Retinal pigment epithelial cell (primary cell): ENCODE measurements at regions not wholly inside any gene's neighbourhood (a gene's known extent, or its start where the extent isn't known, plus 50 kb on each side); places are given as distances from the start of the nearest gene placed in this dataset.
"Not testable (repeated sequence)": the region's sequence is repeated elsewhere in the genome, so short reads cannot be mapped to it uniquely, and the experiment has no call there.

ENCODE experiments used
- DNase-seq: peaks from one replicate; pipeline ENCODE4 v3.0.0-alpha.2; 2010; ENCODE audit warnings: low read depth
- H3K4me3 ChIP-seq: 2 replicates; pipeline ENCODE4 v1.5.1; 2011; ENCODE audit warnings: mild to moderate bottlenecking, low read length, control low read depth, moderate library complexity
- TF ChIP-seq, protein P1 (sequence below): conservative IDR thresholded peaks from 2 replicates; pipeline ENCODE4 v1.5.1; 2011; ENCODE audit warnings: low read depth, low read length, control low read depth, inconsistent platforms

DNA sequence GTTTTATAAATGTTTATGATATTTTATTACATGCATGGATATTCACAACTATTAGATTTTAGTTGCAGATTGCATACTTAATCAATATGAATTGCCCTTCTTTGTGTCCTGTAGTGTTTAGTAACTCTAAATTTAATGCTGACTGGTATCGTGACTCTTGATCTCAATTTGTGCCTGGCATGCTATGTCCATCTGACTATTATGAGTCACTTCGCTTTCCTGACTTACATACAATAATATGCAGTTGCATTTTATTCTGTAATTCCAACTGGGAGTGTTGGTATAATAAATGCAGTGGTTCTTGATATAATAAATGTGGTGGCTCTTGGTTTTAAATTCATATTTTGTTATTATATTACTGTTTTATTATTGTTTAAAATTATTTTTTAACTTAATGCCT lies 277.5 kb downstream of the LIG4 start:
- TF ChIP-seq, protein P1, sequence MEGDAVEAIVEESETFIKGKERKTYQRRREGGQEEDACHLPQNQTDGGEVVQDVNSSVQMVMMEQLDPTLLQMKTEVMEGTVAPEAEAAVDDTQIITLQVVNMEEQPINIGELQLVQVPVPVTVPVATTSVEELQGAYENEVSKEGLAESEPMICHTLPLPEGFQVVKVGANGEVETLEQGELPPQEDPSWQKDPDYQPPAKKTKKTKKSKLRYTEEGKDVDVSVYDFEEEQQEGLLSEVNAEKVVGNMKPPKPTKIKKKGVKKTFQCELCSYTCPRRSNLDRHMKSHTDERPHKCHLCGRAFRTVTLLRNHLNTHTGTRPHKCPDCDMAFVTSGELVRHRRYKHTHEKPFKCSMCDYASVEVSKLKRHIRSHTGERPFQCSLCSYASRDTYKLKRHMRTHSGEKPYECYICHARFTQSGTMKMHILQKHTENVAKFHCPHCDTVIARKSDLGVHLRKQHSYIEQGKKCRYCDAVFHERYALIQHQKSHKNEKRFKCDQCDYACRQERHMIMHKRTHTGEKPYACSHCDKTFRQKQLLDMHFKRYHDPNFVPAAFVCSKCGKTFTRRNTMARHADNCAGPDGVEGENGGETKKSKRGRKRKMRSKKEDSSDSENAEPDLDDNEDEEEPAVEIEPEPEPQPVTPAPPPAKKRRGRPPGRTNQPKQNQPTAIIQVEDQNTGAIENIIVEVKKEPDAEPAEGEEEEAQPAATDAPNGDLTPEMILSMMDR = no peak
- no peak for DNase-seq
- no peak overlapping the region for H3K4me3 ChIP-seq

DNA sequence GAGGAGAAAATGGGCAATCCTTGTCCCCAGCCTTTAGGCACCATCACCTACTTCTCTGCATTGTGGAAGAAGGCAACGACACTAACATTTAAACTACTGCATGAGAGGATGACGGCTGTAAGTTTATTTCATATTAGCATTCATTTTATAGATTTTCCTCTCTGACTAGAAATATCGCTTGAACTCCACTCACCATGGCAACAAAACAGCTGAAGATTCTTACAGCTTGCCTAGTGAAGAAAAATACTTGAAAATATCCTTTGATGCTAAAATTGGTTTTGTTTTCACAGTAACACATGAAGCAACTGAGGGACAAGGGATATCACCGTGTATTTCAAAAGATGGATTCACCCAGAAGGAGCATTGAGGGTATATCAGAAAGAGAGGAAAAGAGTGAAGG lies 284.3 kb downstream of the LIG4 start:
- TF ChIP-seq, protein P1 = no peak
- H3K4me3 ChIP-seq = no peak overlapping the region
- no peak for DNase-seq

DNA sequence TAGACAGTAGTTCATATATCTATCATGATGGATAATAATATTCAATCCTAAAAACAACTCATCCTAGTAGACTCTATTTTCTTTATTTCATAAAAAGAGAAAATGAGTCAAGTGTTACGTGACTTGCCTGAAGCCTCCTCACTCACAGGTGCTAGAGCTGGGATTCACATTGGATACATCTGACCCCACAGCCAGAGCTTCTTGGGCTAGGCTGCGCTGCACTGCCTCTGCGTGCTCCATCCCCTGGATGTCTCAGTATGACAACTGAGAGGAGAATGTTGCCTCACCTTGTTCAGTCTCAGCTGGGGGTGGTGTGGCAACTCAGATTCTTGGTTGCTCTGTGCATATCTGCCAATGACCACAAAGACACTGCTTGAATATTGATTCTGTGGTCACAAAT lies 286.6 kb downstream of the LIG4 start:
- H3K4me3 ChIP-seq = no peak overlapping the region
- TF ChIP-seq, protein P1 = no peak
- DNase-seq = no peak

DNA sequence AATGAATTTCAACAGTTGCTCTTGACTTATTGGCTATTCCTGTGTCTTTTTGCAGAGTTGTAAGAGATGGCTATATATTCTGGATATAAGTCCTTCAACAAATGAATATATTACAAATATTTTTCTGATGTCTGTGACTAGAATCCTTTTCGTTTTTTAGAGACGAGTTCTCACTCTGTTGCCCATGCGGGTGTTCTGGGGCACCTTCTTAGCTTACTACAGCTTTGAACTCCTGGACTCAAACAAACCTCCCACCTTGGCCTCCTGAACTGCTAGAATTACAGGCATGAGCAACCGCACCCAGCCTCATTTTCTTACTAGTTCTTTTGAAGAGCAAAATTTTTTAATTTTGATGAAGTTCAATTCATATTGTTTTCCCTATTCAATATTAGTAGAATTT lies 287.8 kb downstream of the LIG4 start:
- TF ChIP-seq, protein P1 = no peak
- no peak overlapping the region for H3K4me3 ChIP-seq
- no peak for DNase-seq

DNA sequence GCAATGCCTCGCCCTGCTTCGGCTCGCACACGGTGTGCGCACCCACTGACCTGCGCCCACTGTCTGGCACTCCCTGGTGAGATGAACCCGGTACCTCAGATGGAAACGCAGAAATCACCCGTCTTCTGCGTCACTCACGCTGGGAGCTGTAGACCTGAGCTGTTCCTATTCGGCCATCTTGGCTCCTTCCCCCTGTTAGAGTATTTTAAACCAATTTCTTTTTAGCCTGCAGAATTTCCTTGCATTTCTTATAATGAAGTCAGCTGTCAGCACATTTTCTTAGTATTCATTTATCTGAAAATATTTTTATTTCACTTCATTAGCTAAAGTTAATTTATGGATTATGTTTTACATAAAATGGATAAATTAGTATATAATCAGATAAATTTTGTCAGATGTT lies 288.8 kb downstream of the LIG4 start:
- not testable (repeated sequence) for H3K4me3 ChIP-seq, DNase-seq

DNA sequence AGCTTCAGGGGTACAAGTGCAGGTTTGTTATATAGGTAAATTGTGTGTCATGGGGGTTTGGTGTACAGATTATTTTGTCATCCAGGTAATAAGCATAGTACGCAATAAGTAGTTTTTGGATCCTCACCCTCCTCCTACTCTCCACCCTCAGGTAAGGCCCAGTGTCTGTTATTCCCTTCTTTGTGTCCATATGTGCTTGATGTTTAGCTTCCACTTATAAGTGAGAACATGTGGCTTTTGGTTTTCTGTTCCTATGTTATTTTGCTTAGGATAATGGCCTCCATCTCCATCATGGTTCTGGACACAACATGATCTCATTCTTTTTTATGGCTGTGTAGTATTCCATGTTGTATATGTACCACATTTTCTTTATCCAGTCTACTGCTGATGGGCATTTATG lies 298.4 kb downstream of the LIG4 start:
- H3K4me3 ChIP-seq = not testable (repeated sequence)

DNA sequence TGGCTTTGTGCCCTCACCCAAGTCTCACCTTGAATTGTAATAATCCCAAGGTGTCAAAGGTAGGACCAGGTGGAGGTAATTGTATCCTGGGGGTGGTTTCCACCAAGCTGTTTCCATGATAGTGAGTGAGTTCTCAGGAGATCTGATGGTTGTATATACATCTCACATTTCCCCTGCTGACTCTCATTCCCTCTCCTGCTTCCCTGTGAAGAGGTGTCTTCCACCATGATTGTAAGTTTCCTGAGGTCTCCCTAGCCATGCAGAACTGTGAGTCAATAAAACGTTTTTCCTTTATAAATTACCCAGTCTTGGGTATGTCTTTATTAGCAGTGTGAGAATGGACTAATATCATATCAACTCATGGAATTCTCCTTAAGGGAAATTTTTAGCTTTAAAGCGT lies 302.6 kb downstream of the LIG4 start:
- no peak for DNase-seq
- no peak overlapping the region for H3K4me3 ChIP-seq

More for the DNA sequence above, 298.4 kb downstream of the LIG4 start:
- not testable (repeated sequence) for DNase-seq

DNA sequence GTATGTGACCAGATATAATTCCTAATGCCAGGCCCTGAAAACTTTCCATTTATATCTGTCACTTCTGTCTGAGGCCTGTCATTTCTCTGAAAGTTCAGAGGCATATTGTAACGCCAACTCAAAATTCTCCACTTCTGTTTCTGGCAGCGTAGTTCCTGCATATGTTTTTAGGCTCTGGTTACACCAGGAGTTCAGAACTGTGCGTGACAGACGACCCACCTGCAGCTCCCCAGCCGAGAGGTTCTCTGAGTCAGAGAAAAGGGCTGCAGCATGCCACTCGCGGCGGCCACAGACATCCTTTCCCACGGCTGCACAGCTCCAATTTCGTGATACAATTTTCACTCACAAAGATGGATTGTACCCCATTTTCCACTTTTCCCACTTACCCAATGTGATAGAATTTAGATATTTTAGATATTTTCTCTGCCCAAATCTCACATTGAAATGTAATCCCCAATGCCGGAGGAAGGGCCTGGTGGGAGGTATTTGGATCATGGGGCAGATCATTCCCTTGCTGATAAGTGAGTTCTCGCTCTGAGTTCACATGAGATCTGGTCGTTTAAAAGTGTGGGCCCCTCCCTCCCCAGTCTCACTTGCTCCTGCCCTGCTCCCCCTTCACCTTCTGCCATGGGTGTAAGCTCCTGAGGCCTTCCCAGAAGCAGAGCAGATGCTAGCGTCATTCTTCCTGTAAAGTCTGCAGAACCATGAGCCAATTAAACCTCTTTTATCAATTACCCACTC lies 308.1 kb downstream of the LIG4 start:
- TF ChIP-seq, protein P1 = no peak
- H3K4me3 ChIP-seq = no peak overlapping the region
- no peak for DNase-seq

More for the DNA sequence above, 302.6 kb downstream of the LIG4 start:
- TF ChIP-seq, protein P1 = no peak
